ENCODE measurements at regions not wholly inside any gene's neighbourhood (a gene's known extent, or its start where the extent isn't known, plus 50 kb on each side); places are given as distances from the start of the nearest gene placed in this dataset.
"Not testable (repeated sequence)": the region's sequence is repeated elsewhere in the genome, so short reads cannot be mapped to it uniquely, and the experiment has no call there.

DNA sequence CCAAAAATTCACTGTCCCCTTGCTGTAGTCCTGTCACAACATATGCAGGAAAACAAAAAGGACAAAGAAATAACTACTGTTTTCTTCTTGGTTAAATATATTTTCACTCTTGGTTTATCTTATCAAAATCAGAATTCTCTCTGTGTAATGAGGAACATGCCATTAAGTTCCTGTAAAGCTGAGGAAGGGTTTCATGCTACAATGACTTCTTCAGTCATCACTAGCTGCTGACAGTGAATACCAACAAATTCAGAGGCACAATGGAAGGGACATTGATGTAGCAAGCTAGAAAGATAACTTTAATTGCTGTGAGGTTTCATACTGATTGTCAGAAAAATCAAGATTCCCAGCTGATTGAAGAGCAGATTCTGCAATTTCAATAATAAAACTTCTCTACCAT is 782.9 kb upstream of the HTR2C start:
- Histone ChIP-seq H3K4me1 (replicated peaks) (no peaks in the 10 kb centered on the region), H3K27ac (no peak overlapping the region), H3K36me3 (no peaks in the 10 kb centered on the region), H3K27me3 (replicated peaks; ENCODE audit: insufficient read depth) (no peaks in the 10 kb centered on the region), H3K4me3 (no peak overlapping the region), H3K9me3 (no peaks in the 10 kb centered on the region)
- intact Hi-C loops (cut with DNase I), result no loop called here
- no peak for DNase-seq (ENCODE audit: low spot score)
- TF ChIP-seq, protein P1, sequence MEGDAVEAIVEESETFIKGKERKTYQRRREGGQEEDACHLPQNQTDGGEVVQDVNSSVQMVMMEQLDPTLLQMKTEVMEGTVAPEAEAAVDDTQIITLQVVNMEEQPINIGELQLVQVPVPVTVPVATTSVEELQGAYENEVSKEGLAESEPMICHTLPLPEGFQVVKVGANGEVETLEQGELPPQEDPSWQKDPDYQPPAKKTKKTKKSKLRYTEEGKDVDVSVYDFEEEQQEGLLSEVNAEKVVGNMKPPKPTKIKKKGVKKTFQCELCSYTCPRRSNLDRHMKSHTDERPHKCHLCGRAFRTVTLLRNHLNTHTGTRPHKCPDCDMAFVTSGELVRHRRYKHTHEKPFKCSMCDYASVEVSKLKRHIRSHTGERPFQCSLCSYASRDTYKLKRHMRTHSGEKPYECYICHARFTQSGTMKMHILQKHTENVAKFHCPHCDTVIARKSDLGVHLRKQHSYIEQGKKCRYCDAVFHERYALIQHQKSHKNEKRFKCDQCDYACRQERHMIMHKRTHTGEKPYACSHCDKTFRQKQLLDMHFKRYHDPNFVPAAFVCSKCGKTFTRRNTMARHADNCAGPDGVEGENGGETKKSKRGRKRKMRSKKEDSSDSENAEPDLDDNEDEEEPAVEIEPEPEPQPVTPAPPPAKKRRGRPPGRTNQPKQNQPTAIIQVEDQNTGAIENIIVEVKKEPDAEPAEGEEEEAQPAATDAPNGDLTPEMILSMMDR (IDR thresholded peaks at IDR 0.05), result no peak
- TF ChIP-seq POLR2A (IDR thresholded peaks at IDR 0.05) (no peak), POLR2AphosphoS5 (IDR thresholded peaks at IDR 0.05) (no peak)

GRCh38 chrX:113793563-113793962 is 790.3 kb upstream of the HTR2C start:
- H3K4me1 ChIP-seq (replicated peaks), result no peaks in the 10 kb centered on the region
- TF ChIP-seq POLR2AphosphoS5 (IDR thresholded peaks at IDR 0.05) (no peak), POLR2A (IDR thresholded peaks at IDR 0.05) (no peak)
- TF ChIP-seq, protein P1 (IDR thresholded peaks at IDR 0.05), result no peak
- H3K36me3 ChIP-seq, result no peaks in the 10 kb centered on the region
- DNase-seq (ENCODE audit: low spot score), result no peak
- intact Hi-C loops (cut with DNase I), result no loop called here
- no peaks in the 10 kb centered on the region for H3K27me3 ChIP-seq (replicated peaks; ENCODE audit: insufficient read depth)
- no peaks in the 10 kb centered on the region for H3K9me3 ChIP-seq
- H3K4me3 ChIP-seq, result no peak overlapping the region
- no peak overlapping the region for H3K27ac ChIP-seq
- WGBS, result 35% methylated on average over 4 of the region's 4 CpGs

- Histone ChIP-seq H3K4me1 (replicated peaks) (no peaks in the 10 kb centered on the region), H3K9me3 (no peaks in the 10 kb centered on the region), H3K27ac (no peak overlapping the region), H3K27me3 (replicated peaks; ENCODE audit: insufficient read depth) (no peaks in the 10 kb centered on the region), H3K4me3 (no peak overlapping the region), H3K36me3 (no peaks in the 10 kb centered on the region)
- DNase-seq (ENCODE audit: low spot score), result no peak
- WGBS, result 88% methylated on average over 1 of the region's 1 CpG
- intact Hi-C loops (cut with DNase I), result no loop called here
- TF ChIP-seq, protein P1 (IDR thresholded peaks at IDR 0.05), result no peak
- no peak for TF ChIP-seq POLR2AphosphoS5 (IDR thresholded peaks at IDR 0.05)
- TF ChIP-seq POLR2A (IDR thresholded peaks at IDR 0.05), result no peak
These were observed 792.9 kb upstream of the HTR2C start for GRCh38 chrX:113790987-113791386.

GRCh38 chrX:113784754-113785153 is 799.1 kb upstream of the HTR2C start:
- H3K4me1 ChIP-seq (replicated peaks); H3K4me3 ChIP-seq; H3K27me3 ChIP-seq (replicated peaks; ENCODE audit: insufficient read depth); H3K27ac ChIP-seq; H3K36me3 ChIP-seq; DNase-seq (ENCODE audit: low spot score); H3K9me3 ChIP-seq; intact Hi-C loops (cut with DNase I): not testable (repeated sequence)
- WGBS, result 61% methylated on average over 6 of the region's 6 CpGs

GRCh38 chrX:113770806-113771205 is 813.1 kb upstream of the HTR2C start:
- no peak overlapping the region for H3K4me3 ChIP-seq
- TF ChIP-seq, protein P1 (IDR thresholded peaks at IDR 0.05), result no peak
- TF ChIP-seq POLR2A (IDR thresholded peaks at IDR 0.05), result no peak
- TF ChIP-seq POLR2AphosphoS5 (IDR thresholded peaks at IDR 0.05), result no peak
- intact Hi-C loops (cut with DNase I), result no loop called here
- no peaks in the 10 kb centered on the region for H3K9me3 ChIP-seq
- no peaks in the 10 kb centered on the region for H3K27me3 ChIP-seq (replicated peaks; ENCODE audit: insufficient read depth)
- no peaks in the 10 kb centered on the region for H3K36me3 ChIP-seq
- H3K27ac ChIP-seq, result no peak overlapping the region
- 48% methylated on average over 2 of the region's 2 CpGs for WGBS
- no peaks in the 10 kb centered on the region for H3K4me1 ChIP-seq (replicated peaks)
- no peak for DNase-seq (ENCODE audit: low spot score)

All from prostate gland (tissue), 2 donors.